Colonic mucosa (tissue), 4 donors: ENCODE measurements at regions not wholly inside any gene's neighbourhood (a gene's known extent, or its start where the extent isn't known, plus 50 kb on each side); places are given as distances from the start of the nearest gene placed in this dataset.
"Not testable (repeated sequence)": the region's sequence is repeated elsewhere in the genome, so short reads cannot be mapped to it uniquely, and the experiment has no call there.

Experiments
- DNase-seq: peaks from one replicate; pipeline ENCODE4 v3.0.0-alpha.2; 2020
- H3K27ac ChIP-seq: fragments of 200-600 bp; one replicate; pipeline ENCODE4 v1.8.0; 2021
- H3K27me3 ChIP-seq: fragments of 200-600 bp; one replicate; pipeline ENCODE4 v1.8.0; 2021
- H3K36me3 ChIP-seq: fragments of 200-600 bp; one replicate; pipeline ENCODE4 v1.8.0; 2021
- H3K4me1 ChIP-seq: fragments of 200-600 bp; one replicate; pipeline ENCODE4 v1.8.0; 2021; ENCODE audit warnings: mild to moderate bottlenecking
- H3K4me3 ChIP-seq: fragments of 200-600 bp; one replicate; pipeline ENCODE4 v1.8.0; 2021
- H3K9ac ChIP-seq, 2 donors: one replicate each; pipeline ENCODE4 v1.7.0; 2013; ENCODE audit warnings: control low read depth in 2 of 2, low read depth in 2 of 2, low read length in 2 of 2
- H3K9me3 ChIP-seq: fragments of 200-600 bp; one replicate; pipeline ENCODE4 v1.8.0; 2021
- intact Hi-C: fragments of 100-400 bp; cut with DNase I; formaldehyde crosslinking; loops from one replicate; pipeline ENCODE4 v1.14.1; 2022
- TF ChIP-seq, protein P1 (sequence below): fragments of 200-600 bp; IDR thresholded peaks from one replicate; pipeline ENCODE4 v1.8.0; 2022; ENCODE audit warnings: antibody characterized with exemption, mild to moderate bottlenecking
- donor health status: healthy.
- donor health status: DM: no; HTN: no; CAD: no.
- donor health status: DM: no; HTN: no; CAD: no.

DNA sequence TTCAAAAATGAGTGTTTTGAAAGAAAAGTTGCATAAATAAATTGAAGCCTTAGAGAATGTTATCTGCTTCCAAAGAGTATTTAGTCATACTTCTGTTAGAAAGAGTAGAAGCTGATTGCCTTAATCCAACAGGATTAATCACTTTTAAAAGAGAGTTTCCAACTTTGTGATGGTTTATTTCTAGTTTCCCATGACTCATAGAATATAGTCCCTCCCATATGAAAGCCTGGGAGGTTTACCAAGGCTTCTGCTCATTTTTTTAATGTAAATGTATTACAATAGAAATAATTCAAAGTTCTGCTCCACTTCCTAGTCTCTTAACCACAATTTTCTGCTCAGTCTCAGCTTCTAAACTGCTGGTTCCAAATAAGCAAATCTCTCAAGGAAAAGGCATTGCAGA lies 118.0 kb upstream of the IRAK1BP1 start:
- no peaks in the 10 kb centered on the region for H3K27me3 ChIP-seq
- no peak overlapping the region for H3K4me3 ChIP-seq
- intact Hi-C loops: no loop called here
- no peak overlapping the region for H3K27ac ChIP-seq
- no peaks in the 10 kb centered on the region for H3K36me3 ChIP-seq
- no peaks in the 10 kb centered on the region for H3K9me3 ChIP-seq
- DNase-seq: no peak
- H3K4me1 ChIP-seq: no peaks in the 10 kb centered on the region
- TF ChIP-seq, protein P1, sequence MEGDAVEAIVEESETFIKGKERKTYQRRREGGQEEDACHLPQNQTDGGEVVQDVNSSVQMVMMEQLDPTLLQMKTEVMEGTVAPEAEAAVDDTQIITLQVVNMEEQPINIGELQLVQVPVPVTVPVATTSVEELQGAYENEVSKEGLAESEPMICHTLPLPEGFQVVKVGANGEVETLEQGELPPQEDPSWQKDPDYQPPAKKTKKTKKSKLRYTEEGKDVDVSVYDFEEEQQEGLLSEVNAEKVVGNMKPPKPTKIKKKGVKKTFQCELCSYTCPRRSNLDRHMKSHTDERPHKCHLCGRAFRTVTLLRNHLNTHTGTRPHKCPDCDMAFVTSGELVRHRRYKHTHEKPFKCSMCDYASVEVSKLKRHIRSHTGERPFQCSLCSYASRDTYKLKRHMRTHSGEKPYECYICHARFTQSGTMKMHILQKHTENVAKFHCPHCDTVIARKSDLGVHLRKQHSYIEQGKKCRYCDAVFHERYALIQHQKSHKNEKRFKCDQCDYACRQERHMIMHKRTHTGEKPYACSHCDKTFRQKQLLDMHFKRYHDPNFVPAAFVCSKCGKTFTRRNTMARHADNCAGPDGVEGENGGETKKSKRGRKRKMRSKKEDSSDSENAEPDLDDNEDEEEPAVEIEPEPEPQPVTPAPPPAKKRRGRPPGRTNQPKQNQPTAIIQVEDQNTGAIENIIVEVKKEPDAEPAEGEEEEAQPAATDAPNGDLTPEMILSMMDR: no peak
- no peak overlapping the region for H3K9ac ChIP-seq

DNA sequence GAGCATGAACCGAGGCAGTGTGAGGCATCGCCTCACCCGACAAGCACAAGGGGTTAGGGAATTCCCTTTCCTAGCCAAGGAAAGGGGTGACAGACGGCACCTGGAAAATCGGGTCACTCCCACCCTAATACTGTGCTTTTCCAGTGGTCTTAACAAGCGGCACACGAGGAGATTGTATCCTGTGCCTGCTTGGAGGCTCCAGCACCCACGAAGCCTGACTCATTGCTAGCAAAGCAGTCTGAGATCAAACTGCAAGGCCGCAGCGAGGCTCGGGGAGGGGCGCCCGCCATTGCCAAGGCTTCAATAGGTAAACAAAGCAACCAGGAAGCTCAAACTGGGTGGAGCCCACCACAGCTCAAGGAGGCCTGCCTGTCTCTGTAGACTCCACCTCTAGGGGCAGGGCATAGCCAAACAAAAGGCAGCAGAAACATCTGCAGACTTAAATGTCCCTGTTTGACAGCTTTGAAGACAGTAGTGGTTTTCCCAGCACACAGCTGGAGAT lies 109.0 kb upstream of the IRAK1BP1 start:
- H3K9me3 ChIP-seq, H3K9ac ChIP-seq, H3K4me3 ChIP-seq, H3K27me3 ChIP-seq, intact Hi-C loops, H3K27ac ChIP-seq, H3K36me3 ChIP-seq, H3K4me1 ChIP-seq, DNase-seq: not testable (repeated sequence)

DNA sequence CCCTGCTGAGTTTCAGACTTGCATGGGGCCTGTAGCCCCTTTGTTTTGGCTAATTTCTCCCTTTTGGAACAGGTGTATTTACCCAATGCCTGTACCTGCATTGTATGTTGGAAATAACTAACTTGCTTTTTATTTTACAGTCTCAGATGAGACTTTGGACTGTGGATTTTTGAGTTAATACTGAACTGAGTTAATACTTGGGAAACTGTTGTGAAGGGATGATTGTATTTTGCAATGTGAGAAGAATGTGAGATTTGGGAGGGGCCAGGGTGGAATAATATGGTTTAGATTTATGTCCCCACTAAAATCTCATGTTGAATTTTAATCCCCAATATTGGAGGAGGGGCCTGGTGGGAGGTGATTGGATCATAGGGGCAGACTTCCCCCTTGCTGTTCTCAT lies 99.1 kb upstream of the IRAK1BP1 start:
- Histone ChIP-seq H3K4me1 (no peaks in the 10 kb centered on the region), H3K9ac (no peak overlapping the region), H3K36me3 (no peaks in the 10 kb centered on the region), H3K9me3 (no peaks in the 10 kb centered on the region), H3K27me3 (no peaks in the 10 kb centered on the region), H3K27ac (no peak overlapping the region), H3K4me3 (no peak overlapping the region)
- no peak for DNase-seq
- intact Hi-C loops: no loop called here
- TF ChIP-seq, protein P1: no peak

DNA sequence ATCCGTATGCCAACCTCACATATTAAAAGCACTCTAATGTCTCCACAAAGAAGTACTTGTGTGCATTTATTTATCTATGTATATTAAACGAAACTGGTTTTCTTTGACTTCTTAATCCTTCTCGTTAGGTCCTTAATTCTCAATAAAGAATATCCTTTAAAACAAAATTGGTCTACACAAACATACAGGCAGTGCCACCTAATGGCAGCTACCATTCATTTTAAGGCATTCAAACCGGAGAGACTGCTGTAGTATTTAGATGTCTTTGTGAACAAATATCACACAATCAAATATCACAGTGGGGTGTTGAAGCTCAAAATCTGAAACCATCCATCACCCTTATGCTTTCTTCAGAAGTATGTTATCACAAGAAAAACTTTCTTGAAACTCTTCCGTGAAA lies 96.6 kb upstream of the IRAK1BP1 start:
- H3K4me1 ChIP-seq: no peaks in the 10 kb centered on the region
- H3K9me3 ChIP-seq: no peaks in the 10 kb centered on the region
- intact Hi-C loops: no loop called here
- no peaks in the 10 kb centered on the region for H3K36me3 ChIP-seq
- TF ChIP-seq, protein P1: no peak
- no peak overlapping the region for H3K9ac ChIP-seq
- no peaks in the 10 kb centered on the region for H3K27me3 ChIP-seq
- no peak for DNase-seq
- H3K4me3 ChIP-seq: no peak overlapping the region
- no peak overlapping the region for H3K27ac ChIP-seq

DNA sequence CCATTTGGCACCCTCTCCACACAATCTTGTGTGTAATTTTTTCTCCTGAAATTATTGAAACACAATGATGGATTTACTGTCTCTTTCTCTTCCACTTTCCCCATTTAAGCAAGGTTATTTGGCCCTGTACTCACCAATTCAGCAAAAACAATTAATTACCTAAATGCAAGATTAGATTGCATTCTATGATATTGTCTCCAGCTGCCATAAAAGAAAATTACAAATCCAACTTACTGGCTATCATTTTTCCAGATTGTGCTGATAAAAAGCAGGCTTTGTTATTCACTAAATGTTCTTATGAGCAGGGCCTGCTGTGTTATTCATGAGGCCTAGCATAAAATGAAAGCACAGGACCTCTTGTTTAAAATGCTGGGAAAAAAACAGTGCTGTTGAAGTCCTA lies 95.8 kb upstream of the IRAK1BP1 start:
- H3K27ac ChIP-seq: no peak overlapping the region
- no peak for DNase-seq

DNA sequence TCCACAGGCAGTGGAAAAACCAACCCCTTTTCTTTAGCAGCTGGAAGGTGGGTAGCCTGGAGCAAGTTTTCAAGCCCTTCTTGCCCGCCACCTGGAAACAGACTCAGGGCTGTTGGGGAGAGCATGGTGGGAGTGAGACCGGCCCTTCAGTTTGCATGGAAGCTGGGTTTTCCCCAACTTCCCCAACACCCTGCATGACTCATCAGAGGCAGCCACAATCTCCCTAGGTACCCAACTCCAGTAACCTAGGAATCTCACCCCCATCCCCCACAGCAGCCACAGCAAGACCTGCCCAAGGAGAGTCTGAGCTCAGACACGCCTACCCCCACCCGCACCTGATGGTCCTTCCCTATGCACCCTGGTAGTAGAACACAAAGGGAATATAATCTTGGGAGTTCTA lies 86.3 kb upstream of the IRAK1BP1 start:
- TF ChIP-seq, protein P1: no peak
- Histone ChIP-seq H3K4me3 (no peak overlapping the region), H3K27ac (no peak overlapping the region), H3K27me3 (no peaks in the 10 kb centered on the region), H3K9ac (no peak overlapping the region), H3K9me3 (no peaks in the 10 kb centered on the region), H3K4me1 (no peaks in the 10 kb centered on the region), H3K36me3 (no peaks in the 10 kb centered on the region)
- intact Hi-C loops: no loop called here
- no peak for DNase-seq

More for the DNA sequence above, 95.8 kb upstream of the IRAK1BP1 start:
- intact Hi-C loops: no loop called here
- TF ChIP-seq, protein P1: no peak
- no peaks in the 10 kb centered on the region for H3K36me3 ChIP-seq
- no peaks in the 10 kb centered on the region for H3K4me1 ChIP-seq
- no peak overlapping the region for H3K4me3 ChIP-seq
- H3K27me3 ChIP-seq: no peaks in the 10 kb centered on the region
- no peak overlapping the region for H3K9ac ChIP-seq
- no peaks in the 10 kb centered on the region for H3K9me3 ChIP-seq

DNA sequence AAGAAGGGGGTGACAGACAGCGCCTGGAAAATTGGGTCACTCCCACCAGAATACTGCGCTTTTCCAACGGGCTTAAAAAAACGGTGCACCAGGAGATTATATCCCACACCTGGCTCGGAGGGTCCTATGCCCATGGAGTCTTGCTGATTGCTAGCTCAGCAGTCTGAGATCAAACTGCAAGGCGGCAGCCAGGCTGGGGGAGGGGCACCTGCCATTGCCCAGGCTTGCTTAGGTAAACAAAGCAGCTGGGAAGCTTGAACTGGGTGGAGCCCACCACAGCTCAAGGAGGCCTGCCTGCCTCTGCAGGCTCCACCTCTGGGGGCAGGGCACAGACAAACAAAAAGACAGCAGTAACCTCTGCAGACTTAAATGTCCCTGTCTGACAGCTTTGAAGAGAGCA lies 84.0 kb upstream of the IRAK1BP1 start:
- DNase-seq, H3K27me3 ChIP-seq, H3K4me1 ChIP-seq, H3K36me3 ChIP-seq, H3K4me3 ChIP-seq, H3K27ac ChIP-seq, intact Hi-C loops, H3K9me3 ChIP-seq, H3K9ac ChIP-seq: not testable (repeated sequence)
